ENCODE measurements at regions not wholly inside any gene's neighbourhood (a gene's known extent, or its start where the extent isn't known, plus 50 kb on each side); places are given as distances from the start of the nearest gene placed in this dataset.
"Not testable (repeated sequence)": the region's sequence is repeated elsewhere in the genome, so short reads cannot be mapped to it uniquely, and the experiment has no call there.

- not testable (repeated sequence) for H3K4me1 Mint-ChIP-seq (ENCODE audit: unreplicated experiment); H3K4me3 Mint-ChIP-seq; DNase-seq (ENCODE audit: extremely low spot score, unreplicated experiment); H3K27me3 Mint-ChIP-seq; H3K27ac Mint-ChIP-seq; H3K36me3 Mint-ChIP-seq; H3K9me3 Mint-ChIP-seq
These were observed 403.6 kb downstream of the RPIA start for GRCh38 chr2:89095060-89095459.

GRCh38 chr2:89102587-89102986 lies 411.1 kb downstream of the RPIA start:
- H3K27me3 Mint-ChIP-seq; H3K4me3 Mint-ChIP-seq; H3K4me1 Mint-ChIP-seq (ENCODE audit: unreplicated experiment); H3K9me3 Mint-ChIP-seq; H3K36me3 Mint-ChIP-seq; DNase-seq (ENCODE audit: extremely low spot score, unreplicated experiment); H3K27ac Mint-ChIP-seq: not testable (repeated sequence)

- not testable (repeated sequence) for H3K27ac Mint-ChIP-seq; H3K9me3 Mint-ChIP-seq; DNase-seq (ENCODE audit: extremely low spot score, unreplicated experiment); H3K36me3 Mint-ChIP-seq; H3K4me3 Mint-ChIP-seq; H3K27me3 Mint-ChIP-seq; H3K4me1 Mint-ChIP-seq (ENCODE audit: unreplicated experiment)
These were observed 415.0 kb downstream of the RPIA start for GRCh38 chr2:89106369-89107019.

GRCh38 chr2:89112434-89112833 lies 421.0 kb downstream of the RPIA start:
- not testable (repeated sequence) for H3K27ac Mint-ChIP-seq; H3K4me3 Mint-ChIP-seq; H3K27me3 Mint-ChIP-seq; H3K4me1 Mint-ChIP-seq (ENCODE audit: unreplicated experiment); H3K9me3 Mint-ChIP-seq; H3K36me3 Mint-ChIP-seq; DNase-seq (ENCODE audit: extremely low spot score, unreplicated experiment)

- H3K27me3 Mint-ChIP-seq; H3K4me3 Mint-ChIP-seq; DNase-seq (ENCODE audit: extremely low spot score, unreplicated experiment); H3K27ac Mint-ChIP-seq; H3K36me3 Mint-ChIP-seq; H3K4me1 Mint-ChIP-seq (ENCODE audit: unreplicated experiment); H3K9me3 Mint-ChIP-seq: not testable (repeated sequence)
These were observed 421.8 kb downstream of the RPIA start for GRCh38 chr2:89113286-89113685.

- not testable (repeated sequence) for H3K36me3 Mint-ChIP-seq; H3K27ac Mint-ChIP-seq; H3K4me3 Mint-ChIP-seq; H3K27me3 Mint-ChIP-seq; H3K9me3 Mint-ChIP-seq; H3K4me1 Mint-ChIP-seq (ENCODE audit: unreplicated experiment); DNase-seq (ENCODE audit: extremely low spot score, unreplicated experiment)
These were observed 438.0 kb downstream of the RPIA start for GRCh38 chr2:89129440-89129839.

- DNase-seq (ENCODE audit: extremely low spot score, unreplicated experiment); H3K4me1 Mint-ChIP-seq (ENCODE audit: unreplicated experiment); H3K36me3 Mint-ChIP-seq; H3K4me3 Mint-ChIP-seq; H3K27ac Mint-ChIP-seq; H3K27me3 Mint-ChIP-seq; H3K9me3 Mint-ChIP-seq: not testable (repeated sequence)
These were observed 439.3 kb downstream of the RPIA start for GRCh38 chr2:89130665-89131308.

GRCh38 chr2:89142959-89143358 lies 451.5 kb downstream of the RPIA start:
- H3K27me3 Mint-ChIP-seq; H3K9me3 Mint-ChIP-seq; H3K36me3 Mint-ChIP-seq; H3K4me1 Mint-ChIP-seq (ENCODE audit: unreplicated experiment); H3K27ac Mint-ChIP-seq; DNase-seq (ENCODE audit: extremely low spot score, unreplicated experiment); H3K4me3 Mint-ChIP-seq: not testable (repeated sequence)

GRCh38 chr2:89145342-89145741 lies 453.9 kb downstream of the RPIA start:
- H3K36me3 Mint-ChIP-seq; H3K27ac Mint-ChIP-seq; H3K4me1 Mint-ChIP-seq (ENCODE audit: unreplicated experiment); H3K4me3 Mint-ChIP-seq; H3K27me3 Mint-ChIP-seq; H3K9me3 Mint-ChIP-seq; DNase-seq (ENCODE audit: extremely low spot score, unreplicated experiment): not testable (repeated sequence)

- not testable (repeated sequence) for DNase-seq (ENCODE audit: extremely low spot score, unreplicated experiment); H3K4me3 Mint-ChIP-seq; H3K4me1 Mint-ChIP-seq (ENCODE audit: unreplicated experiment); H3K27ac Mint-ChIP-seq; H3K36me3 Mint-ChIP-seq; H3K27me3 Mint-ChIP-seq; H3K9me3 Mint-ChIP-seq
These were observed 456.8 kb downstream of the RPIA start for GRCh38 chr2:89148256-89148655.

GRCh38 chr2:89151699-89152098 lies 460.2 kb downstream of the RPIA start:
- H3K9me3 Mint-ChIP-seq; H3K4me1 Mint-ChIP-seq (ENCODE audit: unreplicated experiment); DNase-seq (ENCODE audit: extremely low spot score, unreplicated experiment); H3K27me3 Mint-ChIP-seq; H3K36me3 Mint-ChIP-seq; H3K4me3 Mint-ChIP-seq; H3K27ac Mint-ChIP-seq: not testable (repeated sequence)

- not testable (repeated sequence) for H3K27me3 Mint-ChIP-seq; H3K9me3 Mint-ChIP-seq; H3K36me3 Mint-ChIP-seq; H3K27ac Mint-ChIP-seq; DNase-seq (ENCODE audit: extremely low spot score, unreplicated experiment); H3K4me3 Mint-ChIP-seq; H3K4me1 Mint-ChIP-seq (ENCODE audit: unreplicated experiment)
These were observed 461.0 kb downstream of the RPIA start for GRCh38 chr2:89152501-89152900.

- not testable (repeated sequence) for H3K27me3 Mint-ChIP-seq; H3K4me3 Mint-ChIP-seq; H3K27ac Mint-ChIP-seq; H3K4me1 Mint-ChIP-seq (ENCODE audit: unreplicated experiment); DNase-seq (ENCODE audit: extremely low spot score, unreplicated experiment); H3K36me3 Mint-ChIP-seq; H3K9me3 Mint-ChIP-seq
These were observed 461.7 kb downstream of the RPIA start for GRCh38 chr2:89153210-89153609.

Data from type B pancreatic cell (in vitro differentiated cells).